OCI-LY7 (cell line): ENCODE measurements at regions not wholly inside any gene's neighbourhood (a gene's known extent, or its start where the extent isn't known, plus 50 kb on each side); places are given as distances from the start of the nearest gene placed in this dataset.

ENCODE experiments used
- CTCF ChIP-seq: fragments of 200-600 bp; sonication (generic); conservative IDR thresholded peaks from 2 replicates; pipeline ENCODE4 v1.5.1; 2014; ENCODE audit warnings: mild to moderate bottlenecking, antibody characterized with exemption, low read length, moderate library complexity, mixed read lengths
- EZH2phosphoT487 ChIP-seq: fragments of 200-600 bp; sonication (generic); IDR thresholded peaks from 2 replicates; pipeline ENCODE4 v1.6.1; 2018; ENCODE audit warnings: low read depth, borderline replicate concordance, mild to moderate bottlenecking, mixed run types, antibody characterized with exemption, low read length, moderate library complexity, mixed read lengths

GRCh38 chr1:115448282-115449044 is 110.4 kb upstream of the NGF start:
- TF ChIP-seq CTCF (no peak), EZH2phosphoT487 (no peak)
